ENCODE measurements at regions not wholly inside any gene's neighbourhood (a gene's known extent, or its start where the extent isn't known, plus 50 kb on each side); places are given as distances from the start of the nearest gene placed in this dataset.

DNA sequence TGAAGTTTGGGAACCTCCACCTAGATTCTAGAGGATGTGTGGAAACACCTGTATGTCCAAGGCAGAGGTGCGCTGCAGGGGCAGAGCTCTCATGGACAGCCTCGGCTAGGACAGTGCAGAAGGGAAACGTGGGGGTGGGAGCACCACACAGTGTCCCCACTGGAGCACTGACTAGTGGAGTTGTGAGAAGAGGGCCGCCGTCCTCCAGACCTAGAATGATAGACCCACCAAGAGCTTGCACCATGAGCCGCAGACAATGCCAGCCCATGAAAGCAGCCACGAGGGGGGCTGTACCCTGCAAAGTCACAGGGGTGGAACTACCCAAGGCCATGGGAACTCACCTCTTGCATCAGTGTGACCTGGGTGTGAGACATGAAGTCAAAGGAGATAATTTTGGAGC is 274.5 kb upstream of the FMR1 start:
- Histone ChIP-seq H3K4me2 (replicated peaks; ENCODE audit: extremely low read depth, low read length, poor library complexity, severe bottlenecking) (no peak overlapping the region), H3K27me3 (ENCODE audit: control insufficient read depth in 2 of 2, insufficient read depth in 2 of 2, low read length in 2 of 2) (no peaks in the 10 kb centered on the region), H3K9ac (ENCODE audit: insufficient read depth, low read length, poor library complexity, severe bottlenecking) (no peak overlapping the region), H2AFZ (ENCODE audit: insufficient read depth, low read depth, low read length, poor library complexity, severe bottlenecking) (no peak overlapping the region), H3K36me3 (replicated peaks in 1 of 2; ENCODE audit: control insufficient read depth in 1 of 2, insufficient read depth in 2 of 2, low read length in 2 of 2) (no peaks in the 10 kb centered on the region), H3K9me3 (replicated peaks in 1 of 2; ENCODE audit: control insufficient read depth in 1 of 2, insufficient read depth in 1 of 2, low read length in 2 of 2) (peaks cover 0 to 6% of the 10 kb centered on the region in 2 donors), H3K4me3 (replicated peaks in 1 of 3; ENCODE audit: low read depth in 2 of 3, low read length in 3 of 3) (no peak overlapping the region), H4K20me1 (ENCODE audit: insufficient read depth, low read length) (no peaks in the 10 kb centered on the region), H3K27ac (ENCODE audit: low read depth in 1 of 2, low read length in 2 of 2) (no peak overlapping the region), H3K79me2 (ENCODE audit: insufficient read depth, low read length) (no peaks in the 10 kb centered on the region), H3K4me1 (ENCODE audit: control insufficient read depth in 1 of 2, insufficient read depth in 2 of 2, low read length in 2 of 2) (no peaks in the 10 kb centered on the region)
- DNase-seq, result no peak
- no peaks in the 10 kb centered on the region for H3K4me1 Mint-ChIP-seq
- WGBS (ENCODE audit: insufficient coverage), result 94% methylated on average over 3 of the region's 7 CpGs
- no peak overlapping the region for H3K27ac Mint-ChIP-seq
- TF ChIP-seq, protein P1, sequence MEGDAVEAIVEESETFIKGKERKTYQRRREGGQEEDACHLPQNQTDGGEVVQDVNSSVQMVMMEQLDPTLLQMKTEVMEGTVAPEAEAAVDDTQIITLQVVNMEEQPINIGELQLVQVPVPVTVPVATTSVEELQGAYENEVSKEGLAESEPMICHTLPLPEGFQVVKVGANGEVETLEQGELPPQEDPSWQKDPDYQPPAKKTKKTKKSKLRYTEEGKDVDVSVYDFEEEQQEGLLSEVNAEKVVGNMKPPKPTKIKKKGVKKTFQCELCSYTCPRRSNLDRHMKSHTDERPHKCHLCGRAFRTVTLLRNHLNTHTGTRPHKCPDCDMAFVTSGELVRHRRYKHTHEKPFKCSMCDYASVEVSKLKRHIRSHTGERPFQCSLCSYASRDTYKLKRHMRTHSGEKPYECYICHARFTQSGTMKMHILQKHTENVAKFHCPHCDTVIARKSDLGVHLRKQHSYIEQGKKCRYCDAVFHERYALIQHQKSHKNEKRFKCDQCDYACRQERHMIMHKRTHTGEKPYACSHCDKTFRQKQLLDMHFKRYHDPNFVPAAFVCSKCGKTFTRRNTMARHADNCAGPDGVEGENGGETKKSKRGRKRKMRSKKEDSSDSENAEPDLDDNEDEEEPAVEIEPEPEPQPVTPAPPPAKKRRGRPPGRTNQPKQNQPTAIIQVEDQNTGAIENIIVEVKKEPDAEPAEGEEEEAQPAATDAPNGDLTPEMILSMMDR (IDR thresholded peaks at IDR 0.05), result no peak
- intact Hi-C loops (cut with micrococcal nuclease), result no loop called here
- H3K9me3 Mint-ChIP-seq, result peaks cover 0 to 9% (median 5%) of the 10 kb centered on the region in 7 donors
- H3K4me3 Mint-ChIP-seq, result no peak overlapping the region
- no peaks in the 10 kb centered on the region for H3K36me3 Mint-ChIP-seq
- no peaks in the 10 kb centered on the region for H3K27me3 Mint-ChIP-seq (ENCODE audit: low read depth in 3 of 3)

- H3K9me3 Mint-ChIP-seq, result peaks cover 0 to 9% (median 4%) of the 10 kb centered on the region in 7 donors
- no peaks in the 10 kb centered on the region for H3K27me3 ChIP-seq (ENCODE audit: control insufficient read depth in 2 of 2, insufficient read depth in 2 of 2, low read length in 2 of 2)
- H3K79me2 ChIP-seq (ENCODE audit: insufficient read depth, low read length), result no peaks in the 10 kb centered on the region
- H3K9ac ChIP-seq (ENCODE audit: insufficient read depth, low read length, poor library complexity, severe bottlenecking), result no peak overlapping the region
- no peak for DNase-seq
- H2AFZ ChIP-seq (ENCODE audit: insufficient read depth, low read depth, low read length, poor library complexity, severe bottlenecking), result no peak overlapping the region
- H3K27ac ChIP-seq (ENCODE audit: low read depth in 1 of 2, low read length in 2 of 2), result no peak overlapping the region
- H3K27ac Mint-ChIP-seq, result peak overlapping the region in 4 of 7 donors; percentile 11 to 72 (median 33)
- no peaks in the 10 kb centered on the region for H3K36me3 ChIP-seq (replicated peaks in 1 of 2; ENCODE audit: control insufficient read depth in 1 of 2, insufficient read depth in 2 of 2, low read length in 2 of 2)
- peaks cover 0 to 2% (median 0%) of the 10 kb centered on the region in 3 donors for H3K27me3 Mint-ChIP-seq (ENCODE audit: low read depth in 3 of 3)
- H4K20me1 ChIP-seq (ENCODE audit: insufficient read depth, low read length), result no peaks in the 10 kb centered on the region
- intact Hi-C loops (cut with micrococcal nuclease), result no loop called here
- peak overlapping the region in 1 of 3 experiments; percentile 35 for H3K4me3 ChIP-seq (replicated peaks in 1 of 3; ENCODE audit: low read depth in 2 of 3, low read length in 3 of 3)
- H3K36me3 Mint-ChIP-seq, result no peaks in the 10 kb centered on the region
- TF ChIP-seq, protein P1 (IDR thresholded peaks at IDR 0.05), result no peak
- H3K4me2 ChIP-seq (replicated peaks; ENCODE audit: extremely low read depth, low read length, poor library complexity, severe bottlenecking), result peak overlapping the region; percentile 43
- peaks cover 20% of the 10 kb centered on the region for H3K4me1 Mint-ChIP-seq
- WGBS (ENCODE audit: insufficient coverage), result no CpG with 5 or more reads among the region's 4 CpGs
- H3K4me1 ChIP-seq (ENCODE audit: control insufficient read depth in 1 of 2, insufficient read depth in 2 of 2, low read length in 2 of 2), result peaks cover 4 to 7% of the 10 kb centered on the region in 2 donors
- H3K9me3 ChIP-seq (replicated peaks in 1 of 2; ENCODE audit: control insufficient read depth in 1 of 2, insufficient read depth in 1 of 2, low read length in 2 of 2), result no peaks in the 10 kb centered on the region
- H3K4me3 Mint-ChIP-seq, result peak overlapping the region in 1 of 2 donors; percentile 89
Measured at GRCh38 chrX:147646949-147647723, 264.6 kb upstream of the FMR1 start.

All from CD14-positive monocyte (primary cell).